OCI-LY7 (cell line): ENCODE measurements at regions not wholly inside any gene's neighbourhood (a gene's known extent, or its start where the extent isn't known, plus 50 kb on each side); places are given as distances from the start of the nearest gene placed in this dataset.

Experiments used
- CTCF ChIP-seq: fragments of 200-600 bp; sonication (generic); conservative IDR thresholded peaks from 2 replicates; pipeline ENCODE4 v1.5.1; 2014; ENCODE audit warnings: mild to moderate bottlenecking, antibody characterized with exemption, low read length, moderate library complexity, mixed read lengths
- EZH2phosphoT487 ChIP-seq: fragments of 200-600 bp; sonication (generic); IDR thresholded peaks from 2 replicates; pipeline ENCODE4 v1.6.1; 2018; ENCODE audit warnings: low read depth, borderline replicate concordance, mild to moderate bottlenecking, mixed run types, antibody characterized with exemption, low read length, moderate library complexity, mixed read lengths

GRCh38 chr18:25881149-25881548, 209.3 kb downstream of the SS18 start:
- no peak for TF ChIP-seq CTCF
- TF ChIP-seq EZH2phosphoT487 = no peak
